Right ventricle myocardium superior (tissue), 1 donor: ENCODE measurements at regions not wholly inside any gene's neighbourhood (a gene's known extent, or its start where the extent isn't known, plus 50 kb on each side); places are given as distances from the start of the nearest gene placed in this dataset.

Experiments
- ATAC-seq: fragments of 200-7000 bp; cut with Tn5 transposase; one replicate; pipeline ENCODE4 v1.9.1; 2020; ENCODE audit warnings: mild to moderate bottlenecking; ENCODE audit not compliant: poor library complexity
- DNase-seq: peaks from one replicate; pipeline ENCODE4 v3.0.0-alpha.2; 2020
- intact Hi-C: fragments of 100-400 bp; cut with DNase I; formaldehyde crosslinking; loops from one replicate; pipeline ENCODE4 v1.11.2; 2022
- donor health status: DM: no; HTN: yes; CAD: no; lungs with severe emphysema.

GRCh38 chr20:40319741-40320516, 369.1 kb downstream of the MAFB start:
- intact Hi-C loops = no loop called here
- DNase-seq (no peak), ATAC-seq (no peak)

DNA sequence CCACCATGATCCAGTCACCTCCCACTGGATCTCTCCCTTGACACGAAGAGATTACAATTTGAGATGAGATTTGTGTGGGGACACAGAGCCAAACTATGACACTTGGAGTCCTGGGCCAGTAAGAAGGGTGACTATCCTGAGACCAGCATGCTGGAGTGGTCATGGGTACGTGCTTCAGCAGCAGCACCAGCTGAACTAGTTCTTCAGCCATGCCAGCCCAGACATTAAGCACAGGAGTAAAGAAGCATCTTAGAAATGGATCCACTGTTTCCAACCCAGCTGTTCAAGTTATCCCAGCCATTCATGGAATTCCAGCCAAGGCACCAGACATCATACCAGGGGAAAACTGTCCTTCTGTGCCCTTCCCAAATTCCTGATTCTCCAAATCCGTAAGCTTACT, 370.0 kb downstream of the MAFB start:
- ATAC-seq = no peak
- no peak for DNase-seq
- intact Hi-C loops = no loop called here

DNA sequence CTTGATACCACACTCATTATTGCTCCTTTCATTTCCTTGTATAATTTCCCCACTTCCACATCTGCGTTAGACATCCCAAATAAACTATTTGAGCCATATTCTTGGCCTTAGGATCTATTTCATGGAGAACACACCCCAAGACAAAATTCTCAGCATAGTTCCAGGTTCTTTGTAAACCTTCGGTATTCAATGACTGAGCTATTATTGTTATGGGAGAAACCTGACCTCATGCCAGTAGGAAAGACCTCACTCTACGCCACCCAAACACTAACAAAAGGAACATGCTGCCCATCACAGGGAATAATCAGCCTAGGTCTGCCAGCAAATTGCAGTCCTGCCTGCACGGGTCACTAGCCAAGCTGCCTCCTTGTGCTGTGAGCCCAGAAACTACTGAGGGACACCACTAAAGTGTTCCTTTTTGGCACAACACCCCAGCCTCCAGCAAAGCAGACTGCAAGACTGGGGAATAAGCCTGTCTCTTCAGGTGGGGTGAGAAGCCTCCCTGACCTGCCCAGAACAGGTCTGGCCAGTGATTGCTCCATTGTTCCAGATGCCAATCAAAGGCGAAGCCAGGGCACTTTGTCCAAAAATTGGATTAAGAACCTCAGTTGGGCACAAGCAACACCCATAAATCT, 371.8 kb downstream of the MAFB start:
- intact Hi-C loops = no loop called here
- DNase-seq (no peak), ATAC-seq (no peak)

GRCh38 chr20:40314278-40314677, 374.8 kb downstream of the MAFB start:
- peak; percentile 63 for ATAC-seq
- intact Hi-C loops = no loop called here

GRCh38 chr20:40313730-40314129, 375.3 kb downstream of the MAFB start:
- intact Hi-C loops = no loop called here
- peak; percentile 39 for ATAC-seq
- no peak for DNase-seq

More at GRCh38 chr20:40314278-40314677, 374.8 kb downstream of the MAFB start:
- no peak for DNase-seq

DNA sequence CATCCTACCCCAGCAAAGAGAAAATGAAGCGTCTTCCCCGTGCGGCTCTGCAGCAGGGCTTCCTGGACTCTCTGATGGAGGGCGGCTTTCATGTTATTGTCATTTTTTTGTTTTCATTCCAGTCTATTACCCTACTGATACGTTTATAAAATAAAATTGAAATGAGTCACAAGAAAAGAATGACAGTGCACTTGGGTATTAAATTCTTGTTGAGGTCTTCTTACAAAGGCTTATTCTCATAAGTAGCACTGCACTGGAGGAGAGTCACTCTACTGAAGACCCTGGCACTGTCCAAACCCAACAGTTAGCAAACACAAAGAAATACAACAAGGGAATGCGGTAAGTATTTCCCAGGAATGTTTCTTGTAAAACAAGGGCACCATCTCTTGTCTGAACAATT, 379.3 kb downstream of the MAFB start:
- ATAC-seq (no peak), DNase-seq (no peak)

GRCh38 chr20:40307997-40308396, 381.0 kb downstream of the MAFB start:
- intact Hi-C loops = no loop called here
- no peak for DNase-seq
- ATAC-seq = no peak

More for the DNA sequence above, 379.3 kb downstream of the MAFB start:
- intact Hi-C loops = no loop called here

DNA sequence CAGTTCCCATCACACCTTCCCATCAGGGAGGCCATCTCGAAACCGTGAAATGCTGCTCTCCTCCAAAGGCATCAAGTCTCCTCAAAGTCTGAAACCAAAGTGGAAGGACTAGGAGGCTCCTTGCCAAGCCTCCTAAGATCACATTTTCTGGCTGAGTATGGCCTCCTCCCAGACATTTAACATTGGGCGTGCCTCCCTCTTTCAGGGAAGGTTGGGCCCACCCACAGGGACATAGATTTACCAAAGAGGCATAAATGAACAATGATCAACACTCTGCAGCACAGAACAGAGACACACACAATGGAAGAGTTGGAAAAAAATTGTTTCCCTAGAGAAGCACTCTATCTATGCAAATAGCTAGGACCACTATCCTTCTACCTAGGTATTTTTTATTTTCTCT, 381.8 kb downstream of the MAFB start:
- ATAC-seq = no peak
- intact Hi-C loops = no loop called here

DNA sequence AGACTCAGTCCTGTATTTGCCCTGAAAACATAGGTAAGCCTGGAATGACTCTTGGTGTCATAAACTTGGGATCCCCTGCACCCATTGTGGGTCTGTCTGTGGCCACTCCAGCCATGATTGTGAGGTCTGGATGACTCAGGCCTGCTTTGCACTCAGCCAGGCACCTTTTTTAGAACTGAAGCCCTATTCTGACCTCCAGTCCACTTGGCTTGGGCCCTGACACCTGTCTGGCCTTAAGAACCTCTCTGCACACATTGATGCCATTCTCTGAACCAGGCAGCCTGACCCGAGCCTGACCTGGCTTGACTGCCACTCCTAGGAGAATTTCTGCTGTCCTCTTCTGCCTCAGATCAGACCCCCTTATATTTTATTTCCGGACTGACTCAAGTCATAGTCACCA, 383.7 kb downstream of the MAFB start:
- DNase-seq (peak; percentile 39), ATAC-seq (peak; percentile 78)
- intact Hi-C loops = no loop called here

More for the DNA sequence above, 381.8 kb downstream of the MAFB start:
- no peak for DNase-seq

- intact Hi-C loops = no loop called here
- no peak for DNase-seq
- ATAC-seq = no peak
Observed at GRCh38 chr20:40304119-40304613, 384.9 kb downstream of the MAFB start.

GRCh38 chr20:40294747-40295146, 394.3 kb downstream of the MAFB start:
- intact Hi-C loops = no loop called here
- DNase-seq = no peak
- ATAC-seq = no peak

DNA sequence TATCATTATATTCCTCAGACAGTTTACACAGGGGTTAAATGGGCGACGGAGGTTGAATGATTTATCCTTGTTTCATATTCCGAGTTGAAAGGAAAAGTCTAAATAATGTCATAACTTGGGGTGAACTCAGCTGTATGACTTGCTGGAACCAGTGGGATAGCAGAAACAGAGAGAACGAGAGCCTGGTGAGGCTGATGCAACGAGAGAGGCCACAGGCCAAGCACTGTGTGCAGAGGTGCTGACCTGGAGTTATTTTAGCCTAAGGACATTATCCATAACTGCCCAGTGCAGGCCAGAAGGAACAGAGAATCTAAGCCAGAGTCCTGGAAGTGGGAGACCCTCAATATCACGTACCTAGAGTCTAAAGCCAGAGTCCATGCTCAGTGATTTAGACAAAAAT, 394.9 kb downstream of the MAFB start:
- intact Hi-C loops = no loop called here
- ATAC-seq = peak; percentile 81
- peak; percentile 46 for DNase-seq

DNA sequence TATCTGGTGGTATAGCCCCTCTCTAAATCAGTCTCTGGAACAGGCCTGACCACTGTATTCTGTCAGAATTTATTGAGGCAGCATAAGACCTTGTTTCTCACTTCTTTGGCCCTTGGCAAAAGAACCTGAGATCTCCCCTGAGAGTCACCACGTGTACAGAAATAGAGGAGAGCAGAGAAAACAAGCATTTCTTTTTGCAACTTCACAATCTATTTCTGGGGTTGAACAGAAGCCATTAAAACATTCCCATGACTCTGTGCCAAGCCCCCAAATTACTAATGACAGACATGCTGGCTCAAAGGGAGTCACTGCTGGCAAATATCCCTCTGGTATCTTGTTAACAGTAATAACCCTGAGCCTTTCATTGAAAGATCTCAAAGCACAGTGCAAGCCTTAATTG, 395.3 kb downstream of the MAFB start:
- ATAC-seq (peak; percentile 84), DNase-seq (no peak)
- intact Hi-C loops = no loop called here

DNA sequence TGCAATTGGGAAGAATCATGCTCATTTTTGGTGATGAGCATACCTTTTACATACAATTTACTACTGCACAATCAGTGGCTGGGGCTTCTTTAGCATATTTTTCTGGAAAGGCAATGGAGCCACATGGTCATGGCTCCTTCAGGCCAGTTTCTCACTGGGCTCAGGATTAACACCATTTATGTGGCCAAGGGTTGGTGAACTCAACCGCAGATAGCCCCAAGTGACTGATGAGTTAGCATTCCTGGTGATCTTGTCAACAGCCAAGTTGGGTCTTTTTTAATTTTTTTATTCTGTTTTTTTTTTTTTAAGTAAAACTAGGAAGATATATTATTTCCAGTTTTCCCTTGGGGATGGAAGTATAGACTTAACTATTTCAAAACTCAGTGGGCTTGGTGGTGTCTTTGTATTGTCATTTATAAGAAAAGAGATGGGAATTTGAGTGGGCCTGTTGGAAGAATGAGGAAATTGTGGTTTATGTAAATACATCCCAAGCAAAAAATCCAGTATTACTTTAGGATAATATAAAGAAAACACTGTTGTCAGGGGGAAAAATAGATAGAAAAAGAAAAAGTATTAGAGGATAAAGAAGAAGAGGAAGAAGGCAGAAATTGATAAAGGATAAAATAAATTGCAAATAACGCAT, 397.4 kb downstream of the MAFB start:
- ATAC-seq = no peak
- intact Hi-C loops = no loop called here
- DNase-seq = no peak

- intact Hi-C loops = loop anchor here (10.0 kb wide), 1 partner anchor 397 kb away; the partner anchor contains the start of gene MAFB
- no peak for ATAC-seq
Observed at GRCh38 chr20:40287683-40288082, 401.4 kb downstream of the MAFB start.

GRCh38 chr20:40286975-40287531, 402.0 kb downstream of the MAFB start:
- intact Hi-C loops = loop anchor here (10.0 kb wide), 1 partner anchor 398 kb away; the partner anchor contains the start of gene MAFB
- ATAC-seq = peak; percentile 98
- DNase-seq = peak; percentile 90

More at GRCh38 chr20:40287683-40288082, 401.4 kb downstream of the MAFB start:
- DNase-seq = no peak

DNA sequence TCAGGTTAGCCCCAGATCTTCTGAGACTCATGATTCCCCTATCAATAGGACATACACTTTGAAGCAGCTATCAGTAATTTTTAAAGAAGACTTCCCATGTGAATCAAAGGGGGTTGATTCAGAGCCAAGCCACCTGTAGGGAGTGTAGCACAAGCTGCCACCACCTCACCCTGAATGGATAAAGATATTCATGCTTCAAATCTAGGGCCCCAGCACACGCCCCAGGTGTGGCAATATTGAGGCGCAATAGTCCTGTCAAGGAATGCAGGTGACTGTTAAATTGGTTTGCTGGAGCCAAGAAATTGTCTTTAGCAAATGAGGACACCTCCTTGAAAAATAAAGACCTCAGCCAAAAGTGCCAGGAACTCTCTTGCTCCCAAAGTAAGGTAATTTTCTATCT, 404.4 kb downstream of the MAFB start:
- ATAC-seq (no peak), DNase-seq (no peak)
- intact Hi-C loops = loop anchor here (10.0 kb wide), 1 partner anchor 400 kb away; the partner anchor contains the start of gene MAFB

DNA sequence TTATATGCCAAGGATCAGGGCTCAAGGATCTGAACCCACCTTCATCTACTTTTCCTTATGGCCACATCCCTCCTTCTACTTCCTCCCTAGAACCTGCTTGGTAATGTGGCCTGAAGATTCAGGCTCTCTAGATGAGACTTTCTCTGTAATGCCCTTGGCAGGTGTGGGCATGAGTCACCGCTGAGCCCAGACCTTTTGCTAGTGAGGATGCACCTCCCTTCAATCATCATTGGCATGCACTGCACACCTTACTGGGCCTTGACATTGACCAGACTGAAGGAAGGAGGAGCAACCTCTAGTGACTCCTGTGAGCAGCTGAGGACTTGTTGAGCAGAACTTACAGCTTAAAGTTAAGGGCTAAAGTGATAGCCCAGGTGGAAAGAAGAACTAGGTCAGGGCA, 405.3 kb downstream of the MAFB start:
- DNase-seq (no peak), ATAC-seq (no peak)
- intact Hi-C loops = loop anchor here (10.0 kb wide), 1 partner anchor 401 kb away; the partner anchor contains the start of gene MAFB

GRCh38 chr20:40282941-40283340, 406.1 kb downstream of the MAFB start:
- DNase-seq (no peak), ATAC-seq (no peak)
- intact Hi-C loops = loop anchor here (10.0 kb wide), 1 partner anchor 402 kb away; the partner anchor contains the start of gene MAFB
